Skeletal muscle tissue (tissue), 3 donors: ENCODE measurements at regions not wholly inside any gene's neighbourhood (a gene's known extent, or its start where the extent isn't known, plus 50 kb on each side); places are given as distances from the start of the nearest gene placed in this dataset.

Experiments used
- H3K27ac ChIP-seq: one replicate; pipeline ENCODE4 v1.7.0; 2013; ENCODE audit warnings: mild to moderate bottlenecking, low read depth, low read length, inconsistent platforms
- H3K27me3 ChIP-seq, 3 donors: one replicate each; pipeline ENCODE4 v1.7.0; 2013; ENCODE audit warnings: low read length in 3 of 3; ENCODE audit not compliant: control insufficient read depth in 3 of 3, insufficient read depth in 3 of 3
- H3K36me3 ChIP-seq, 3 donors: one replicate each; pipeline ENCODE4 v1.7.0; 2013; ENCODE audit warnings: low read length in 3 of 3; ENCODE audit not compliant: control insufficient read depth in 3 of 3, insufficient read depth in 3 of 3
- H3K4me1 ChIP-seq, 3 donors: one replicate each; pipeline ENCODE4 v1.7.0; 2013; ENCODE audit warnings: low read length in 3 of 3, mild to moderate bottlenecking in 3 of 3; ENCODE audit not compliant: control insufficient read depth in 3 of 3, insufficient read depth in 3 of 3
- H3K4me3 ChIP-seq, 3 donors: one replicate each; pipeline ENCODE4 v1.7.0; 2013; ENCODE audit warnings: low read length in 3 of 3
- H3K9ac ChIP-seq, 3 donors: one replicate each; pipeline ENCODE4 v1.7.0; 2013; ENCODE audit warnings: low read length in 3 of 3, mild to moderate bottlenecking in 3 of 3, moderate library complexity in 2 of 3, low read depth in 1 of 3
- H3K9me3 ChIP-seq, 3 donors: one replicate each; pipeline ENCODE4 v1.7.0; 2013; ENCODE audit warnings: low read length in 3 of 3; ENCODE audit not compliant: control insufficient read depth in 3 of 3
- donor health status: Osteomylitis.

GRCh38 chr2:16365366-16365765 is 300.3 kb downstream of the CYRIA start:
- Histone ChIP-seq H3K9me3 (no peaks in the 10 kb centered on the region), H3K27ac (no peak overlapping the region), H3K9ac (no peak overlapping the region), H3K36me3 (no peaks in the 10 kb centered on the region), H3K27me3 (no peaks in the 10 kb centered on the region), H3K4me3 (no peak overlapping the region), H3K4me1 (no peaks in the 10 kb centered on the region)

- no peak overlapping the region for H3K27ac ChIP-seq
- H3K9me3 ChIP-seq, result no peaks in the 10 kb centered on the region
- H3K36me3 ChIP-seq, result no peaks in the 10 kb centered on the region
- no peaks in the 10 kb centered on the region for H3K27me3 ChIP-seq
- H3K4me1 ChIP-seq, result no peaks in the 10 kb centered on the region
- no peak overlapping the region for H3K4me3 ChIP-seq
- no peak overlapping the region for H3K9ac ChIP-seq
These were observed 302.1 kb downstream of the CYRIA start for GRCh38 chr2:16363581-16363980.

- no peaks in the 10 kb centered on the region for H3K36me3 ChIP-seq
- H3K4me1 ChIP-seq, result no peaks in the 10 kb centered on the region
- no peak overlapping the region for H3K9ac ChIP-seq
- no peaks in the 10 kb centered on the region for H3K27me3 ChIP-seq
- no peaks in the 10 kb centered on the region for H3K9me3 ChIP-seq
- no peak overlapping the region for H3K27ac ChIP-seq
- no peak overlapping the region for H3K4me3 ChIP-seq
These were observed 303.0 kb downstream of the CYRIA start for GRCh38 chr2:16362611-16363010.

GRCh38 chr2:16361261-16361995 is 304.2 kb downstream of the CYRIA start:
- H3K36me3 ChIP-seq, result no peaks in the 10 kb centered on the region
- H3K9ac ChIP-seq, result no peak overlapping the region
- H3K4me3 ChIP-seq, result no peak overlapping the region
- no peaks in the 10 kb centered on the region for H3K4me1 ChIP-seq
- no peaks in the 10 kb centered on the region for H3K27me3 ChIP-seq
- H3K27ac ChIP-seq, result no peak overlapping the region
- peaks cover 0 to 2% (median 0%) of the 10 kb centered on the region in 3 donors for H3K9me3 ChIP-seq

GRCh38 chr2:16359961-16360360 is 305.7 kb downstream of the CYRIA start:
- Histone ChIP-seq H3K9me3 (peaks cover 0 to 2% (median 0%) of the 10 kb centered on the region in 3 donors), H3K27me3 (no peaks in the 10 kb centered on the region), H3K9ac (no peak overlapping the region), H3K27ac (no peak overlapping the region), H3K4me1 (no peaks in the 10 kb centered on the region), H3K4me3 (no peak overlapping the region), H3K36me3 (no peaks in the 10 kb centered on the region)

- no peaks in the 10 kb centered on the region for H3K4me1 ChIP-seq
- H3K9me3 ChIP-seq, result peaks cover 0 to 2% (median 0%) of the 10 kb centered on the region in 3 donors
- H3K9ac ChIP-seq, result no peak overlapping the region
- H3K27me3 ChIP-seq, result no peaks in the 10 kb centered on the region
- no peak overlapping the region for H3K4me3 ChIP-seq
- no peak overlapping the region for H3K27ac ChIP-seq
- H3K36me3 ChIP-seq, result no peaks in the 10 kb centered on the region
These were observed 308.4 kb downstream of the CYRIA start for GRCh38 chr2:16357188-16357587.

- no peak overlapping the region for H3K9ac ChIP-seq
- H3K27me3 ChIP-seq, result no peaks in the 10 kb centered on the region
- H3K36me3 ChIP-seq, result no peaks in the 10 kb centered on the region
- no peaks in the 10 kb centered on the region for H3K4me1 ChIP-seq
- H3K4me3 ChIP-seq, result no peak overlapping the region
- no peaks in the 10 kb centered on the region for H3K9me3 ChIP-seq
- H3K27ac ChIP-seq, result no peak overlapping the region
These were observed 314.1 kb downstream of the CYRIA start for GRCh38 chr2:16351541-16351940.

GRCh38 chr2:16351137-16351536 is 314.5 kb downstream of the CYRIA start:
- no peaks in the 10 kb centered on the region for H3K36me3 ChIP-seq

GRCh38 chr2:16350211-16350610 is 315.4 kb downstream of the CYRIA start:
- Histone ChIP-seq H3K4me3 (no peak overlapping the region), H3K27ac (no peak overlapping the region), H3K9me3 (no peaks in the 10 kb centered on the region), H3K27me3 (no peaks in the 10 kb centered on the region), H3K36me3 (no peaks in the 10 kb centered on the region), H3K4me1 (no peaks in the 10 kb centered on the region), H3K9ac (no peak overlapping the region)

More at GRCh38 chr2:16351137-16351536, 314.5 kb downstream of the CYRIA start:
- Histone ChIP-seq H3K4me1 (no peaks in the 10 kb centered on the region), H3K9me3 (no peaks in the 10 kb centered on the region), H3K9ac (no peak overlapping the region), H3K4me3 (no peak overlapping the region), H3K27me3 (no peaks in the 10 kb centered on the region), H3K27ac (no peak overlapping the region)

- H3K9ac ChIP-seq, result no peak overlapping the region
- no peak overlapping the region for H3K4me3 ChIP-seq
- H3K27me3 ChIP-seq, result no peaks in the 10 kb centered on the region
- H3K36me3 ChIP-seq, result no peaks in the 10 kb centered on the region
- no peak overlapping the region for H3K27ac ChIP-seq
- H3K9me3 ChIP-seq, result no peaks in the 10 kb centered on the region
- no peaks in the 10 kb centered on the region for H3K4me1 ChIP-seq
These were observed 315.8 kb downstream of the CYRIA start for GRCh38 chr2:16349811-16350210.
